Parathyroid adenoma (tissue), 2 donors: ENCODE measurements at regions not wholly inside any gene's neighbourhood (a gene's known extent, or its start where the extent isn't known, plus 50 kb on each side); places are given as distances from the start of the nearest gene placed in this dataset.
"Not testable (repeated sequence)": the region's sequence is repeated elsewhere in the genome, so short reads cannot be mapped to it uniquely, and the experiment has no call there.

Experiments used
- H2AFZ ChIP-seq: fragments of 300-600 bp; sonication (generic); one replicate; pipeline ENCODE4 v1.7.0; 2017; ENCODE audit warnings: antibody characterized with exemption, mild to moderate bottlenecking
- H3K27ac ChIP-seq: fragments of 300-600 bp; sonication (generic); one replicate; pipeline ENCODE4 v1.7.0; 2017
- H3K27me3 ChIP-seq: fragments of 300-600 bp; sonication (generic); one replicate; pipeline ENCODE4 v1.7.0; 2017; ENCODE audit warnings: low read length; ENCODE audit not compliant: control insufficient read depth, insufficient read depth
- H3K36me3 ChIP-seq: fragments of 300-600 bp; sonication (generic); one replicate; pipeline ENCODE4 v1.7.0; 2017; ENCODE audit warnings: low read length; ENCODE audit not compliant: control insufficient read depth, insufficient read depth
- H3K4me1 ChIP-seq: fragments of 300-600 bp; sonication (generic); one replicate; pipeline ENCODE4 v1.7.0; 2017; ENCODE audit warnings: control low read depth
- H3K4me2 ChIP-seq: fragments of 300-600 bp; sonication (generic); one replicate; pipeline ENCODE4 v1.7.0; 2017; ENCODE audit warnings: low read length
- H3K4me3 ChIP-seq: fragments of 300-600 bp; sonication (generic); one replicate; pipeline ENCODE4 v1.7.0; 2017; ENCODE audit warnings: low read depth, low read length
- H3K79me2 ChIP-seq: fragments of 300-600 bp; sonication (generic); one replicate; pipeline ENCODE4 v1.7.0; 2017; ENCODE audit warnings: control low read depth
- H3K9ac ChIP-seq: fragments of 300-600 bp; sonication (generic); one replicate; pipeline ENCODE4 v1.7.0; 2017; ENCODE audit warnings: mild to moderate bottlenecking
- H3K9me3 ChIP-seq: fragments of 300-600 bp; sonication (generic); one replicate; pipeline ENCODE4 v1.7.0; 2017; ENCODE audit warnings: low read length; ENCODE audit not compliant: control insufficient read depth
- TF ChIP-seq, protein P1 (sequence below): fragments of 300-600 bp; sonication (generic); IDR thresholded peaks from one replicate; pipeline ENCODE4 v1.7.0; 2017; ENCODE audit warnings: antibody characterized with exemption, mild to moderate bottlenecking
- donor health status: primary hyperparathyroidism.

DNA sequence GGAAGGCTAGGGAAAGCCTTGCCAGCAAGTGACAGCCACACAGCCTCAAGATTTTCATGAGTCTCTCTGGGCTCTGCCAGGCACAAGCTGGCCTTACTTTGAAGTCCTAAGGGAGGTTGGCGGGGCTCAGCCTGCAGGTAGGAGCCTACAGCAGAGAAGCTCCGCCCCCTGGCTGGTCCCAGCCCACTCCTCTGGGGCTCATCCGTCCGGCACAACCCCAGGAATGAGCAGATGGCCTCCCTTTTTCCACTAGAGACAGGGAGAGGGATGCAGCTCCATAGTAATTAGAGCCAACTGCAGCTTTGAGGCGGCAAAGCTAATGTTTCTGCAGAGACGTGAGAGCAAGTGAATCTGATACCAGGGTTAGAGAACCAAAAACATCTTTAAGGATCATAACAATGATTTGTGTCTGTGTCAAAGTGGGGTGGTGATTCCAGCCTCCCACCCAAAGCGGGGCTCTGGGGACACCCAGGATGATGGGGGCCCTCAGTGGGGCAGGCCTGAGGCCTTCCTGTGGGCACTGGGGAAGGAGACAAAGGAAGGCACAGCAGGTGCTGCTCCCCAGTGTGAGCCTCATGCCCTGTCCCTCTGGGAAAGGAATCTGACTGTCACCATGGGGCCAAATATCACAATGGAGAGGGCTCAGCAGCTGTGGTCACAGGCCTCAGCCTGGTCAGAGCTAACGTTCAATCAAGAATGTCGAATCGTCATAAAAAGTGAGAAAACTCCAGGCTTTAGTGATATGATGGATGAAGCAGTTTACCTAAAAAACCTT lies 61.5 kb downstream of the RBFOX3 start:
- Histone ChIP-seq H3K36me3 (no peaks in the 10 kb centered on the region), H3K4me1 (no peaks in the 10 kb centered on the region), H3K27me3 (no peaks in the 10 kb centered on the region), H3K4me3 (no peak overlapping the region), H3K9me3 (no peaks in the 10 kb centered on the region), H3K9ac (no peak overlapping the region), H2AFZ (no peak overlapping the region), H3K27ac (no peak overlapping the region), H3K4me2 (no peak overlapping the region), H3K79me2 (no peaks in the 10 kb centered on the region)
- TF ChIP-seq, protein P1, sequence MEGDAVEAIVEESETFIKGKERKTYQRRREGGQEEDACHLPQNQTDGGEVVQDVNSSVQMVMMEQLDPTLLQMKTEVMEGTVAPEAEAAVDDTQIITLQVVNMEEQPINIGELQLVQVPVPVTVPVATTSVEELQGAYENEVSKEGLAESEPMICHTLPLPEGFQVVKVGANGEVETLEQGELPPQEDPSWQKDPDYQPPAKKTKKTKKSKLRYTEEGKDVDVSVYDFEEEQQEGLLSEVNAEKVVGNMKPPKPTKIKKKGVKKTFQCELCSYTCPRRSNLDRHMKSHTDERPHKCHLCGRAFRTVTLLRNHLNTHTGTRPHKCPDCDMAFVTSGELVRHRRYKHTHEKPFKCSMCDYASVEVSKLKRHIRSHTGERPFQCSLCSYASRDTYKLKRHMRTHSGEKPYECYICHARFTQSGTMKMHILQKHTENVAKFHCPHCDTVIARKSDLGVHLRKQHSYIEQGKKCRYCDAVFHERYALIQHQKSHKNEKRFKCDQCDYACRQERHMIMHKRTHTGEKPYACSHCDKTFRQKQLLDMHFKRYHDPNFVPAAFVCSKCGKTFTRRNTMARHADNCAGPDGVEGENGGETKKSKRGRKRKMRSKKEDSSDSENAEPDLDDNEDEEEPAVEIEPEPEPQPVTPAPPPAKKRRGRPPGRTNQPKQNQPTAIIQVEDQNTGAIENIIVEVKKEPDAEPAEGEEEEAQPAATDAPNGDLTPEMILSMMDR, result no peak

DNA sequence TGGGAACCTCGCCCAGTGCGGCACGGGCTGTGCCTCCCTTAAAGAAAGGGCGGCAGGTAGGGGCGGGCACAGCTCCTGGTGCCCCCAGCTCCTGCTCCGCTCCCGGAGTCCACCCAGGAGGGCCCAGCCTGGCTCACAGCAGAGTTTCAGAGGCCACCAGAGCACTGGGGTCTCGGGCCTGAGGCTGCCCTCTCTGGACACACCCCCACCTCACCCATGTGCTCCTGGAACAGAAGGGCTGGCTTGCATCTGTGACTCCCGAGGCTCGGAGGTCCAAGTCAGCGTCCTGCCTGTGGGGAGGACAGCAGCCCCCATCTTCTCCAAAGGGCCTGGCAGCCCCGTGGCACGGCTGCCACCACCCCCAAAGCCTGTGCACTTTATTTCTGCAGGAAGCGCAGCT lies 62.7 kb downstream of the RBFOX3 start:
- no peaks in the 10 kb centered on the region for H3K36me3 ChIP-seq
- no peak overlapping the region for H3K4me2 ChIP-seq
- no peak overlapping the region for H3K27ac ChIP-seq
- no peak overlapping the region for H2AFZ ChIP-seq
- H3K4me1 ChIP-seq, result no peaks in the 10 kb centered on the region
- no peak overlapping the region for H3K4me3 ChIP-seq
- peaks cover under 1% of the 10 kb centered on the region for H3K27me3 ChIP-seq
- no peaks in the 10 kb centered on the region for H3K79me2 ChIP-seq
- TF ChIP-seq, protein P1, result no peak
- H3K9me3 ChIP-seq, result no peaks in the 10 kb centered on the region
- no peak overlapping the region for H3K9ac ChIP-seq

DNA sequence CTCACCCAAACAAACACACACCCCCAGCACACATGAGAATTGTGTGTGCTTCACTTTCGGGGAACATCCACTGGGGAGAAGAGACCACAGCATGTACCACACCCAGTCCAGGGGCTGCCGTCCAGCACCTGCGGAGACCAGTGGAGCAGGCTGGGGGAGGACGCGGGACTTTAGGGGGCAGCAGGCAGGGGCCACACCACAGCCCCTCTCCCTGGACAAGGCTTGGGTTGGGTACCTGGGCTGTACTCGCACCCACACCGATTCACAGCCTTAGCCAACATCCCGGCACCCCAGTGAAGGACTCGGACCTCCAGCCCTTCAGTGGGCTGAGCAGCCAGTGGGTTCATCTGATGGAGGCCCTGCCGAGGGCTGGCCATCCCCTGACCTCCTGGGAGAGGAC lies 63.3 kb downstream of the RBFOX3 start:
- H2AFZ ChIP-seq, result no peak overlapping the region
- no peak overlapping the region for H3K4me2 ChIP-seq
- H3K27ac ChIP-seq, result no peak overlapping the region
- no peaks in the 10 kb centered on the region for H3K9me3 ChIP-seq
- H3K79me2 ChIP-seq, result no peaks in the 10 kb centered on the region
- H3K4me3 ChIP-seq, result no peak overlapping the region
- no peak overlapping the region for H3K9ac ChIP-seq
- H3K4me1 ChIP-seq, result no peaks in the 10 kb centered on the region
- H3K27me3 ChIP-seq, result peaks cover 3% of the 10 kb centered on the region
- TF ChIP-seq, protein P1, result no peak
- no peaks in the 10 kb centered on the region for H3K36me3 ChIP-seq

DNA sequence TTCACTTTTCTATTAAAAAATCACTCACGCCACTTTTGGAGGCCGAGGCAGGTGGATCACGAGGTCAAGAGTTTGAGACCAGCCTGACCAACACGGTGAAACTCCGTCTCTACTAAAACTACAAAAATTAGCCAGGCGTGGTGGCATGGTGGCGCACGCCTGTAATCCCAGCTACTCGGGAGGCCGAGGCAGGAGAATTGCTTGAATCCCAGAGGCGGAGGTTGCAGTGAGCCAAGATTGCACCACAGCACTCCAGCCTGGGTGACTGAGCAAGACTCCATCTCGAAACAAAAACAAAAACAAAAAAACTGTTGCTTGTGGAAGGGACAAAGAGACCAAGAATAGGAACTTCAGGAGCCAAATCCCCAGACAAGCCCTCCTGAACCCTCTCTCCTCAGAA lies 63.7 kb downstream of the RBFOX3 start:
- H2AFZ ChIP-seq, H3K4me1 ChIP-seq, H3K9ac ChIP-seq, H3K4me2 ChIP-seq, H3K36me3 ChIP-seq, H3K27me3 ChIP-seq, H3K9me3 ChIP-seq, H3K27ac ChIP-seq, H3K79me2 ChIP-seq, H3K4me3 ChIP-seq: not testable (repeated sequence)

DNA sequence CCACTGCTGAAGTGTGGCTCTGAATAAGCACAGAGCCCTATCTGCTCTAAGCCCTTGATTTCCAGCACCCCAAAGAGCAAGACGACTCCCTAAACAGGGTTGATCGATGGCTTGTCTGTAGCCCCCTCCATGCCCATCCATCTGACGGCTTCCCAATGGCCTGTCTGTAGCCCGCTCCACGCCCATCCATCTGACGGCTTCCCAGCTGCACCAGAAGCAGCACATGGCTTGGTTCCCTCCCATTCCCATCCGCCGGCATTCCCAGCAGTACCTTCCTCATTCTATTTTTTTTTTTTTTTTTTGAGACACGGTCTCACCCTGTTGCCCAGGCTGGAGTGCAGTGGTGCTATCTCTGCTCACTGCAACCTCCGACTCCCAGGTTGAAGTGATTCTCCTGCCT lies 64.5 kb downstream of the RBFOX3 start:
- H3K9ac ChIP-seq, result no peak overlapping the region
- no peaks in the 10 kb centered on the region for H3K36me3 ChIP-seq
- no peak overlapping the region for H3K4me3 ChIP-seq
- H3K4me2 ChIP-seq, result no peak overlapping the region
- H3K4me1 ChIP-seq, result no peaks in the 10 kb centered on the region
- TF ChIP-seq, protein P1, result no peak
- H3K27me3 ChIP-seq, result peaks cover 3% of the 10 kb centered on the region
- H2AFZ ChIP-seq, result no peak overlapping the region
- no peak overlapping the region for H3K27ac ChIP-seq
- no peaks in the 10 kb centered on the region for H3K79me2 ChIP-seq
- H3K9me3 ChIP-seq, result no peaks in the 10 kb centered on the region
